RWPE2 (cell line): ENCODE measurements at regions not wholly inside any gene's neighbourhood (a gene's known extent, or its start where the extent isn't known, plus 50 kb on each side); places are given as distances from the start of the nearest gene placed in this dataset.

Experiments
- ATAC-seq: fragments of 200-7000 bp; cut with Tn5 transposase; 3 replicates; pipeline ENCODE4 v1.9.1; 2021; ENCODE audit warnings: low read depth
- DNase-seq: peaks from one replicate; pipeline ENCODE4 v3.0.0-alpha.2; 2020; ENCODE audit warnings: low spot score
- H3K27ac ChIP-seq: fragments of 450-650 bp; 2 replicates; pipeline ENCODE4 v1.5.1; 2017; ENCODE audit warnings: mild to moderate bottlenecking; ENCODE audit not compliant: poor library complexity, severe bottlenecking
- H3K27me3 ChIP-seq: fragments of 250-450 bp; sonication (Bioruptor Pico); 2 replicates; pipeline ENCODE4 v1.5.1; 2021; ENCODE audit warnings: mild to moderate bottlenecking, moderate library complexity; ENCODE audit not compliant: insufficient read depth, poor library complexity, severe bottlenecking
- H3K36me3 ChIP-seq: fragments of 250-450 bp; sonication (Bioruptor Pico); 2 replicates; pipeline ENCODE4 v1.5.1; 2020; ENCODE audit warnings: low read depth, mild to moderate bottlenecking, moderate library complexity
- H3K4me1 ChIP-seq: fragments of 250-450 bp; sonication (Bioruptor Pico); 2 replicates; pipeline ENCODE4 v1.5.1; 2021; ENCODE audit warnings: mild to moderate bottlenecking, moderate library complexity; ENCODE audit not compliant: insufficient read depth, poor library complexity, severe bottlenecking
- H3K4me3 ChIP-seq: fragments of 250-450 bp; sonication (Bioruptor Pico); 2 replicates; pipeline ENCODE4 v1.5.1; 2021; ENCODE audit warnings: mild to moderate bottlenecking, moderate library complexity; ENCODE audit not compliant: severe bottlenecking
- H3K9me3 ChIP-seq: fragments of 250-450 bp; sonication (Bioruptor Pico); 2 replicates; pipeline ENCODE4 v1.5.1; 2021; ENCODE audit warnings: mild to moderate bottlenecking, moderate library complexity; ENCODE audit not compliant: severe bottlenecking
- TF ChIP-seq, protein P1 (sequence below): fragments of 450-650 bp; IDR thresholded peaks from one replicate; pipeline ENCODE4 v1.5.1; 2017; ENCODE audit warnings: mild to moderate bottlenecking, moderate library complexity; ENCODE audit not compliant: poor library complexity, severe bottlenecking

DNA sequence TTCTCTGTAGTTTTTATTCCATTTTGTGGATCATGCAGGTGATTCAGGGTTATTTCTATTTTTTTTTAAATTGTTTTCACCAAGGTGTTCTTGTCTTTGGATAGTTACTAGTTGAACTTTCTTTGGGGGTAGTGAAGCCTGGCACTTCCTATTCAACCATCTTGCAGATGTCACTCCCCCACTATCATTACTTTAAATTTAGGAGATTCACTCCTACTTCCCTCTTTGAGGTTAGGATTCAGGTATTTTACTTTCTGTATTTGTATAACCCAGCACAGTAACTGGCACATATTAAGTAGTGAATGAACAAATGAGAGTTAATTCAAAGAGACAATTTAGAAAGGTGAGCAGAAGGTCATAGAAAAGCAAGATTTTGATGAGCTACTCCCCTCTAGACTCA, 255.6 kb downstream of the ATP23 start:
- no peaks in the 10 kb centered on the region for H3K27me3 ChIP-seq
- TF ChIP-seq, protein P1, sequence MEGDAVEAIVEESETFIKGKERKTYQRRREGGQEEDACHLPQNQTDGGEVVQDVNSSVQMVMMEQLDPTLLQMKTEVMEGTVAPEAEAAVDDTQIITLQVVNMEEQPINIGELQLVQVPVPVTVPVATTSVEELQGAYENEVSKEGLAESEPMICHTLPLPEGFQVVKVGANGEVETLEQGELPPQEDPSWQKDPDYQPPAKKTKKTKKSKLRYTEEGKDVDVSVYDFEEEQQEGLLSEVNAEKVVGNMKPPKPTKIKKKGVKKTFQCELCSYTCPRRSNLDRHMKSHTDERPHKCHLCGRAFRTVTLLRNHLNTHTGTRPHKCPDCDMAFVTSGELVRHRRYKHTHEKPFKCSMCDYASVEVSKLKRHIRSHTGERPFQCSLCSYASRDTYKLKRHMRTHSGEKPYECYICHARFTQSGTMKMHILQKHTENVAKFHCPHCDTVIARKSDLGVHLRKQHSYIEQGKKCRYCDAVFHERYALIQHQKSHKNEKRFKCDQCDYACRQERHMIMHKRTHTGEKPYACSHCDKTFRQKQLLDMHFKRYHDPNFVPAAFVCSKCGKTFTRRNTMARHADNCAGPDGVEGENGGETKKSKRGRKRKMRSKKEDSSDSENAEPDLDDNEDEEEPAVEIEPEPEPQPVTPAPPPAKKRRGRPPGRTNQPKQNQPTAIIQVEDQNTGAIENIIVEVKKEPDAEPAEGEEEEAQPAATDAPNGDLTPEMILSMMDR = no peak
- no peaks in the 10 kb centered on the region for H3K4me1 ChIP-seq
- no peak overlapping the region for H3K27ac ChIP-seq
- H3K9me3 ChIP-seq = no peaks in the 10 kb centered on the region
- no peaks in the 10 kb centered on the region for H3K36me3 ChIP-seq
- H3K4me3 ChIP-seq = no peak overlapping the region
- DNase-seq (no peak), ATAC-seq (no peak)

- Histone ChIP-seq H3K27me3 (no peaks in the 10 kb centered on the region), H3K36me3 (no peaks in the 10 kb centered on the region), H3K27ac (no peak overlapping the region), H3K4me1 (no peaks in the 10 kb centered on the region), H3K4me3 (no peak overlapping the region), H3K9me3 (no peaks in the 10 kb centered on the region)
- TF ChIP-seq, protein P1 = no peak
- ATAC-seq = no peak
- DNase-seq = no peak
Measured at GRCh38 chr12:58202933-58203718, 261.8 kb downstream of the ATP23 start.

- ATAC-seq = no peak
- H3K27ac ChIP-seq = no peak overlapping the region
- DNase-seq = no peak
- H3K4me3 ChIP-seq = no peak overlapping the region
- TF ChIP-seq, protein P1 = no peak
- H3K36me3 ChIP-seq = no peaks in the 10 kb centered on the region
- H3K9me3 ChIP-seq = no peaks in the 10 kb centered on the region
- no peaks in the 10 kb centered on the region for H3K4me1 ChIP-seq
- no peaks in the 10 kb centered on the region for H3K27me3 ChIP-seq
Measured at GRCh38 chr12:58204071-58204470, 262.7 kb downstream of the ATP23 start.

- no peaks in the 10 kb centered on the region for H3K36me3 ChIP-seq
- H3K9me3 ChIP-seq = no peaks in the 10 kb centered on the region
- no peak overlapping the region for H3K27ac ChIP-seq
- no peaks in the 10 kb centered on the region for H3K27me3 ChIP-seq
- H3K4me1 ChIP-seq = no peaks in the 10 kb centered on the region
- ATAC-seq = no peak
- DNase-seq = no peak
- no peak overlapping the region for H3K4me3 ChIP-seq
- TF ChIP-seq, protein P1 = no peak
Measured at GRCh38 chr12:58206876-58207275, 265.5 kb downstream of the ATP23 start.

DNA sequence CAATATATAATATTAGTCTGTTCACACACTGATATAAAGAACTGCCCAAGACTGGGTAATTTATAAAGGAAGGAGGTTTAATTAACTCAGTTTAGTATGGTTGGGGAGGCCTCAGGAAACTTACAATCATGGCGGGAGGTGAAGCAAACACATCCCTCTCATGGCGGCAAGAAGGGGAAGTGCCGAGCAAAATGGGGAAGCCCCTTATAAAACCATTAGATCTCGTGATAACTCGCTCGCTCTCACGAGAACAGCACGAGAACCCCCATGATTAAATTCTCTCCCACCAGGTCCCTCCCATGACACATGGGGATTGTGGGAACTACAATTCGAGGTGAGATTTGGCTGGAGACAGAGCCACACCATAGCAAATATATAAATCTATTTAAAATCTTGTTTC, 269.8 kb downstream of the ATP23 start:
- no peaks in the 10 kb centered on the region for H3K27me3 ChIP-seq
- H3K4me3 ChIP-seq = no peak overlapping the region
- ATAC-seq = no peak
- H3K9me3 ChIP-seq = no peaks in the 10 kb centered on the region
- H3K36me3 ChIP-seq = no peaks in the 10 kb centered on the region
- no peak for DNase-seq
- H3K27ac ChIP-seq = no peak overlapping the region
- TF ChIP-seq, protein P1 = no peak
- no peaks in the 10 kb centered on the region for H3K4me1 ChIP-seq
